ENCODE measurements at regions not wholly inside any gene's neighbourhood (a gene's known extent, or its start where the extent isn't known, plus 50 kb on each side); places are given as distances from the start of the nearest gene placed in this dataset.

DNA sequence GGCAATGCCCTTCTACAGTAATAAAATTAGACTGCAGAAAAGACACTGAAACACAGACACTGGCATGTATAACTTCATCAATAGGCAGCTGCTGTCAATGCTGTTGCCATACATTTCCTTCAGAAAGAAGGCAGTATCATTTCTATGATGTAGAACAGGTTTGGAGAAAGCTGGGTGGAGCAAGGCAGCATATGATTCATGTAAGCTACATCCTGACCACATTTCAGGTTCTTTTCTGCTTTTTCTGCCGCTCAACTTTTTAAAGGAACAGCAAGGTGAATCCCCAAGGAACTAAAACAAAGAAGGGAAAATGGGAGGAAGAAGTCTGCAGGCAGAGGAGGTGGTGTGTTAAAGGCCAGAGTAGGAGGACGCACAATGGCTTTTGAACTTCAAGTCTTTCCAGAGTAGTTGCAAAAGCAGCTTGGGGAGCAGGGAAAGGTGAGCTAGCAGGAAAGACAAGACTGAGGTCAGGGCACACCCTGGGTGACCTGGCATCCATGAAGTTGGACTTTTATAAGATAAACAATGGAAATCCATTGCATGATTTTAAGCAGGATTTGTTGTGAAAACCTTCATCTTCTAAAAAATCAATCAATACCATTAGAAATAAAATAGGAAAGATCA lies 142.1 kb downstream of the MED10 start:
- DNase-seq (ENCODE audit: low read depth): no peak

DNA sequence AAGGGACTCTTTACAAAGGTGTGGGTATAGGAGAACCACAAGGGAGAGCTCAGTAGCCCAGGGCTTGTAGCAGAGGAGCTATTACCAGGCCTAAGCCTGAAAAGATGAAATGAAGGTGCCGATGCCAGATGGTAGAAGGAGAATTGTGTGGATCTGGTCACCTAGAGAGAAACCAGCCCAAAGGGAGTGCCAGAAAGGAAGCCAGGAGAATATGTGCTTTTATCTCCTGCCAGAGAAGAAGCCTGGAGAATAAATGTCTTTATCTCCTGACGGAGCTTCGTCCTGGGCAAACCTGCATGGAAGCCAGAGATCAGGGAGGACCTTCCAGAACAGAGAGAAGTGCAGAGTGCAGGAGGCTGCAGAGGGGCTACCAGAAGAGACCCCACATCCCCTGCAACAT lies 142.6 kb downstream of the MED10 start:
- no peak for DNase-seq (ENCODE audit: low read depth)

DNA sequence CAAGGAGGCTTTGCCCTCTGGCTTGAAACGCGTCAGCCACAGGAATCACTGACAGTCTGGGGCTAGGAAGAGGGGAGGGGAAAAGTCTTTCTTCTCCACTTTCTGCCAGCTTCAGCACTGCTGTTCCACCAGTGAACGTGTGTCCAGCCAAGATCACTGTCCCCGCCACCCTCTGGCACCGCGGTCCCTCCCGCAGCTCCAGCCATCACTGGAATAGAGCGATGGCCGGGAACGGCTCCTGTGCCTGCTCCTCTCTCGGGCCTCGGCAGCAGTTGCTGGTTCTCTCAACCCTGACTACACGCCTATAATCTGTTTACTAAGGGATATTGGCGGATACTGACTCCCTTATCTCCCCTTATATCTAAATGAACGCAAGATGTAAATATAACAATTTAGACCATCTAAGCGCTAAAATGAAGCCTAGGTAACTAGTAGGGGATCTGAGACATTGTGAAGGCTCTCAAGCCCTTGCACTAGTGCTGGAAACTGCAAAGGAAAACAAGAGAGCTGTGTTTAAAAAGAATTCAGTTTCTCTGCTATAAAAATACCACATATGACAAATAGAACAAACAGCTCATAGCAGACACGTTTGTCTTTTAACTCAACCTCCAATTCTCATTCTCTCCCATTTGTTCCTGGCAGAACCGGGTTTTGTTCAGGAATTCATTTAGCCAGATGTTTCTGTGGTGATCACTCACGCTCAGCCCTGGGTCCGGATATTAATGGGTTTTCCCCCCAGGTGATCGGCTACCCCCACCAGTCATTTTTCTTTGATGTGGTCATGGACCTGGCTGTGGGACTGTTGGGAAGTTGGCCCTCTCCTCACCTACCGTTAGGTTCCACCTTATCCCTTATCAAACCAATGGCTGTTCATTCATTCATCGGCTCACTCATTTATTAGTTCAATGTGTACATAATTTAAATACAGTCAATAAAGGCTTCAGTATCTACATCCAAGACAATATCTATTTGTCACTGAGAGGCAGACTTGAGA lies 149.8 kb downstream of the MED10 start:
- DNase-seq (ENCODE audit: low read depth): no peak

DNA sequence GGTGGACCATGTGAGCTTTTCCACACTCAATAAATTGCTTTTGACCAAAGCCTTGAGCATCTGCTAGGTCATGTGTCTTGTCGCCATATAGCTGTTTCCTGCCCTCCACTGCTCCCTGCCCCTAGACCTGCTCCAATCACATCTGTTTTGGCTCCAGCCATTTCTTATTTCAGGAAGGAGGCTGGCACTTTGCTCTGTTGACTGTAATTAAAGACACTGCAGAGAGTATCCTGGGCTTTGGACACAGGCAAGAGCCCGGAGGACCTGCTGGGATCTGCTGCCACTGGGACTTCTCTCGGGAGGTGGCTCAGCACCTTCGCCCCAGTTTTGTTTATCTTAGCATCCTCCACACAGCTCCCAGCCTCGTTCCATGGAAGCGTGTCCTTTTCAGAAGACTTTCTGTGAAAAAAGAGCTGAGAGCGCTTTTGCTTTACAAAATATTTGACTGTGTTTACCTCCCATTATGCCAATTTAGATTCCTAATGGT lies 153.2 kb downstream of the MED10 start:
- DNase-seq (ENCODE audit: low read depth): no peak

DNA sequence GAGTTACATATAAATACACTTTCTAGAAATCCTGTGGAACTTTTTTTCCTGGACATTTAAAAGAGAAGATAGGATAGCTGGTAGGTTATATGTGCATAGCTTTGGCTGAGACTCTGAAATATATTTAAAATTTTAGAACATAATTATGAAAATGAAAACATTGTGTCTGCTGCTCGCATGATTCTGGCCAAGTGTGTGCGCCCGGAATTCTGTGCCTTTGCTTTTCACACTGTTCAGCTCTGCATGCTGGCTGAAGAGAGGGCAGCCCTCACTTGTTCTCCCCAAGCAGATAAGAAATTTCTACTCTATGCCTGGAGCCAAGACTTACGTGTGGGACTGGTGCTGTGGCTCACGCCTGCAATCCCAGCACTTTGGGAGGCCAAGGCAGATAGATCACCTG lies 153.9 kb downstream of the MED10 start:
- no peak for DNase-seq (ENCODE audit: low read depth)

DNA sequence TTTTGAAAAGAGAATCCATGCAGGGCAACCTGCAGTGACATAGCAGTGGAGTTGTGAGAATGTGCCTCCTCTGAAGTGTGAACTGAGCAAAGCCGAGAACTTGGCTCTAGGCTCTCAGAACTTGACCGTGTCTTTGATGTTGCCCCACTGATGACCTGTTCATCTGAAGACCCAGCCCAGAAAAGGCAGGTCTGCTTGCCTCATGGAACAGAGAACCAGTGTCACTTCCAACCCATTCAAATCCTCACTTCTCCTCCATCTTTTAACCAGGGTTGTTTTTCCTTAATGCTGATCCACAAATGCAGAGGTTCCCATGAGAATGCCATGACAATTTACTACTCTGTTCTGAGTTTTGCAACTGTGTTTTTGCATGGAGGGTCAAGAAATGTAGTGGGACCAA lies 155.4 kb downstream of the MED10 start:
- DNase-seq (ENCODE audit: low read depth): no peak

DNA sequence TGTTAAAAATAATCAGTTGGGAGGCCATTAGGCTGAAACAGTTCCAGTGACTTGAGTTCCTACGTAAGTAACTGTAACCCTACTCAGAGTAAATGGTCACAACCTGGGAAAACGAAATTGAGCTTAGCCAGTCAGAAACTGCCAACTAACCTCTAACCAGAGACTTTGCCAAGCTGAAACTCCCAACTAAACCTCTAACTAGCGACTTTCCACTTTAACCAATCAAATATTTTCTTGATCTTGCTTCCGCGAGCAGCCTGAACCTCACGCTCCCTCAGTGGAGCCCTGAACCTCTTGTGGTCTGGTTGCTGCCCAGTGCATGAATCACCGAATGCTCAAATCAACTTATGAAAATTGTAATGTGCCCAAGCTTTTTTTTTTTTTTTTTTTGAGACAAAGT lies 156.2 kb downstream of the MED10 start:
- DNase-seq (ENCODE audit: low read depth): no peak

DNA sequence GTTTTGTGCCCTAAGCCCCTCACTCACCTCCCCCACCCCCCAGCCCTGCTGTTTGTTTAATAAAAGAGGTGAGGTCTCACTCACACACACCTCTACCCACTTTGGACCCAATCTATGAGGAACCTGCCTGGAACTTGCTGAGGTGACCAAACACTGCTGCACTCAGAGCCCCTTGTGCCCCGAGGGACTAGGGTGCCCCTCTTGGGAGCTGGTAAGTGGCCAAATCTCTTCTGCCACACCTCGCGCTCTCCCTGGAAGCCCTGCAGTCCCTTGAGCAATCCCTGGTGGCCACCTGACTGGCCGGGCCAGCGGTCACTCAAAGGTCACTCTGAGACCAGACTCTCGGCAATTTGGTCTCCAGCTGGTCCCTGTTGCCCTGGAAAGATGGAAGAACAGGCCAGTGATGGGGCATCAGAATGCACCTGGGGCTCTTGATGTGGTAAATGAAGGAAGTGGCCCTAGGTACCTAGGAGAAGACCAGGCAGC lies 157.2 kb downstream of the MED10 start:
- no peak for DNase-seq (ENCODE audit: low read depth)

DNA sequence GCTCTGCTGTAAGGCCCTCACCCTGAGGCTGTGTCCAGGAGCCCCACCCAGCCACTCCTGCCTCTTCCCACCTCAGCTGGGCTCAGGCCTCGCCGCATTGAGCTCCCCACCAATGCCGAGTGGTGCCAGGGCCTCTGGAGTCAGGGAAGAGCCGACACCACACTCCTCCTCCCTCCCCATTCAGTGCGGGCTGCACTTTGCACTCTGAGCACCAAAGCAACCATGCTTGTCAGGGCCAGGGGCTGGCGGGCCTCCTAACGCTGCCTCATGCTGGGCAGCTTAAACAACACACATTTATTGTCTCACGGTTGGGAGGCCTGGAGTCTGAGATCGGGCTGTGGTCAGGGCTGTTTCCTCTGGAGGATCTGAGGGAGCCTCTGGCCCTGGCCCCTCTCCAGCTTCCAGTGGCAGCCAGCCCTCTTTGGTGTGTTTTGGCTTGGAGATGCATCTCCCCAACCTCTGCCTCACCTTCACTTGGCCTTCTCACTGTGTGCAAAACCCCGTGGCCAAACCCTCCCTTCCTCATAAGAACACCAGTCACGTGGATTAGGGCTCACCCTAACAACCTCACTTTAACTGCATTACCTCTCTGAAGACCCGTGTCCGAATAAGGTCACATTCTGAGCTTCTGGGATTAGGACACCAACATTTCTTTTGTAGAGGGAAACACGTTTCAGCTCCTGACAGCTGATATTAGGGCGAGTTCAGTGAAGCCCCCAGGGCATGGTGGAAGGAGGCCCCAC lies 157.8 kb downstream of the MED10 start:
- no peak for DNase-seq (ENCODE audit: low read depth)

DNA sequence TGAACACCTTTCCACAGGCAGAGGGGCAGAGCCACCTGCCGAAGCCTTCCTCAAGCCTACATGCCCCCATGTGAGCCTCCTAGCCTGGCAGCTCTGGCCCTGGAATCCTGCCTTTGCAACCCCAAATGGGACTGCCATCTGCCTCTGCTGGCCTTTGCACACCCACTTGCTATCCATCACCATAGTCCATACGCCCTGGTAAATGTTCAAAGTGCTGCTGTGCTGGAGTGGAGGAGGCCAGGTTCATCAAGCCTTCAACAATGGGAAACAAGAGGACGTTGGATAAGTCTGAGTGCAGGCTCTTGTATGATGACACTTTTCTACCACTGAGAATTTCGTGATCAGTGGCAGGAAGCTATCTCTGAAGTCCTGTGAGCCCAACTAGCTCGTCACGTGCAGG lies 159.8 kb downstream of the MED10 start:
- DNase-seq (ENCODE audit: low read depth): no peak

DNA sequence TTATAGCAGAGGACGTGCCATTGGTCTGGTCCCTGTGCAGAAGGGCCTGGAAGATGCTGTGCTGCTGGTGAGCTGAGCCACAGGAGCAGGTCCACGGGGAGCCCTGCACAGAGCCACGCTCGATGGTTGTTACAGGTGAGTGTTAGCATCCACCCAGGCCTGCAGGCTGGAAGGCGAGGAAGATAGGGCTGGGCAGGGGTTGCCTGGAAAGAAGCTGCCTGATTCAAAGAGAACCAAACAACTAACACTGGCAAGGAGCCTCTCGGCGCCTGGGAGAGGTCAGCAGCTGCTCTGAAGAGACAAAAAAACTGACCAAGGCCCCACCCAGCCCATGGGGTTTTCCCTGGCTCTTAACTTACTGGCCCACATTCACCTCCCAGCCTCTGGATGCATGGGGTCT lies 160.2 kb downstream of the MED10 start:
- DNase-seq (ENCODE audit: low read depth): no peak

DNA sequence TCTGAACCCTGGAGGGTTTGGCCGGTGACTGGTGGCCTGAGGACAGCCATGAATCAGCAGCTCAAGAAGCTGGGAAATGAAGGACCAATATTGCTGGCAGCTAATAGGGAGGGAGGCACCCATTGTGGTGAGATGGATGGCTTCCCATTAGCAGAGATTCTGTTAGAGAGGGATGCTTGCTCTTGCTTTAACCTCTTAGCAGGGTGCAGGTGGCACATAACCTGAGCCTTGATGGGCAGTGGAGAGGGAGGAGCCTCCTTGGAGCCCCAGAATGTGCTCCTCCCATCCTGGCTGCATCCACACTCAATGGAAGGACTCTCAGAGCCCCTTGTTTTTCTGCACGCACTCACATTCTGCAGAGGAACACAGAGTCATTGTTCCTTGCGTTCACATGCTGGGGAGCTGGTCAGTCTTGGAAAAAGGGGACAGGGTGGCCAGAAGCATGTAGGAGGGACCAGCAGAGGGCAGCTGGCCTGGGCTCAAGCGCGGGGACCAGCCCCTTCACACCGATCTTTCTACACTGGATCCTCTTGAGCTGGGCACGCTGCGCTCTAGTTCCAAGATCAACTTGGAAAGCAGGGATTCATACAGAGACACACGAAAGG lies 161.8 kb downstream of the MED10 start:
- no peak for DNase-seq (ENCODE audit: low read depth)

DNA sequence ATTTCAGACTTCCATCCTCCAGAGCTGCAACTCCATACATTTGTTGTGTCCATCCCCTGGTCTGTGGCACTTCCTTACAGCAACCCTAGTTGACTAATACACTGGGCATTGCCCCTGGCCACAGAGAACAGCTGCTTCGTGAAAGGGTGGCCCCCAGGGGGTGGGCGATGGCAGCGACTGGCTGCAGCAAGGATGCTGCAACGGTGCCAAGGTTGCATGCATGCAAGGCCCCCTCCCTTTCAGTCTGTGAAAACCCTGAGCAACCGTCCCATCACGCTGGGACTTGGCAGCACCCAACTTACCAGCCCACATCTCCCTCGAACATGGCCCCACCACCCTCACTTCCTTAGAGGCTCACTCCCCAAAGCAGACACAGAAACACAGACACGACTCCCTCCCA lies 162.5 kb downstream of the MED10 start:
- no peak for DNase-seq (ENCODE audit: low read depth)

DNA sequence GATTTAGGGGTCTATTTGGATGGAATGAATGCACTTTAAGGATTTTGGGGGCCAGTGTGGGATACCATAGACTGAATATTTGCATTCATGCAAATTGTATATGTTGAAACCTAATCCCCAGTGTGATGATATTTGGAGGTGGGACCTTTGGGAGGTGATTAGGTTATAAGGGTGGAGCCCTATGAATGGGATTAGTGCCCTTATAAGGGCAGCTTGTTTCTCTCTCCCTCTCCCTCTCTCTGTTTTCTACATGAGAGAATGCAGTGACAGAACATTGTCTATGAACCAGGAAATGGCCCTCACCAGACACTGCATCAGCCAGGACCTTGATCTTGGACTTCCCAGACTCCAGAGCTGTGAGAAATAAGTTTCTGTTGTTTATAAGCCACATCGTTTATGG lies 166.1 kb downstream of the MED10 start:
- DNase-seq (ENCODE audit: low read depth): no peak

DNA sequence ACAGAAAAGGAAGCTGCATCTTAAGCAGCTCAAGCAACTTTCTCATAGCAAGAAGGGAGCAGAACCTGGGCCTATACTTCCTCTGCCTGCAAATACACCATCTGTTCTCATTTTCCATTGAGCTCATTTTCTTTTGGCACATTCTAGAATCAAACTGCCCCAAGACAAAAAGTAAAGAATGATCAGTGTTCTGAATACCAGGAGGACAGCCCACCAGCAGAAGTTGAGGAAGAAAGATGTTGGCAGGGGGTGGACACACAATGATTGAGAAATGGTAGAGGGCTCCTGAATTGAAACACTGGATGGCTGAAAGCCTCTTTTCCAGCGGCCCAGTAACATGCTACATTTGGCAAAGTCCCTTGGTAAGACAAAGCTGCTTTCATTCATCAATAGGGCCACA lies 171.8 kb downstream of the MED10 start:
- DNase-seq (ENCODE audit: low read depth): no peak

DNA sequence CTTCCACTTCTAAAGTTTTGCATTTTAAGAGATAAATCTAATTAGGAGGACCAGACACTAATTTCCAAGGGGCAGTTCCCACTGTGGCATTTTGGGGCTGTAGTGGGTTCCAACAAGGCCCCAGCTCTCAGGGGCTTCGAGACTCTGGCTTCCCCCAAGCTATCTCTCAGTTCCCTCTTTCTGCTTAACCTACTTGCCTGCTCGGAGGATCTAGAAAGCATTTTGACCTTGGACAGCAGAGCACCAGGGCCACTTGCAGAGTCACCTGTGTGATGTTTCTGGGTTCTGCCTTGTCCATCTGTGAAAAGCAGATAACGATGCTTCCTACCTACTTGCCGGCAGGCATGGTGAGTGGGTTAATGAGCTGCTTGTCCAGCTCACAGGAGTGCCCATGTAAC lies 175.4 kb downstream of the MED10 start:
- DNase-seq (ENCODE audit: low read depth): no peak

DNA sequence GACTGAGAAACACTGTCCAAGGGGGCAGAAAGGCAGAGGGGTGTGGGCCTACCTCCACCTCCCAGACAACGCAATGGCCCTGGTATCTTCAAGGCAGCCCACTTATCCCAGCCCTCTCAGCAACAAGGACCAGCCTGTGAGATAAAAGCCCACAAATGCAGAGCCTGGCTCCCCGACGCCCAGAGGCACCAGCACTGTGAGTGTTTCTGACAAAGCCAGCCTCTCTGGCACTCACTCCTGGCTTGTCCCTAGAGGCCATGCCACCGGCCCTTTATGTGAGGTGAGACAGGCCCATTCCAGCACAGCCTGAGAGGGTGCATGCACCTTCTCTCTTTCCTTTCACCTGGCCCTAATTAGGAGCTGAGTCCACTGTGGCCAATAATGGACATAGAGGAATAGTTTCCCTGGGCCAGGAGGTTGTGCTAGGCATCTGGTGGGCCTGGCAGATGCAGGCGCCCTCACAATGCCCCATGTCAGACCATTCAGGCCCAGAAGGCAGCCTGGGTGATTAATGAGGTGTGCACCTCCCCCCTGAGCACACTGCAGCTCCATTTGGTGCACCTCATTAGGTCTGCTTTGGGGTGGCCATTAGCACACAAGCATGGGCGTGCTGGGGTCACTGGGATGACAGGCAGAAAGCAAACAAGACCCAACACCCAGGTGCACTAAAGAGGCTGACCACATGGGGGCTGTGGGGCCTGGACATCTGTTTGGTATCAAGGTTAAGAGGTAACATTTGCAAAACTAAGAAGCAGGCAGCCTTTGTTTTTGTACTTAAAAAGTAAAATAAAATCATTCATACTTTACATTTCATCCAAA lies 176.0 kb downstream of the MED10 start:
- no peak for DNase-seq (ENCODE audit: low read depth)

DNA sequence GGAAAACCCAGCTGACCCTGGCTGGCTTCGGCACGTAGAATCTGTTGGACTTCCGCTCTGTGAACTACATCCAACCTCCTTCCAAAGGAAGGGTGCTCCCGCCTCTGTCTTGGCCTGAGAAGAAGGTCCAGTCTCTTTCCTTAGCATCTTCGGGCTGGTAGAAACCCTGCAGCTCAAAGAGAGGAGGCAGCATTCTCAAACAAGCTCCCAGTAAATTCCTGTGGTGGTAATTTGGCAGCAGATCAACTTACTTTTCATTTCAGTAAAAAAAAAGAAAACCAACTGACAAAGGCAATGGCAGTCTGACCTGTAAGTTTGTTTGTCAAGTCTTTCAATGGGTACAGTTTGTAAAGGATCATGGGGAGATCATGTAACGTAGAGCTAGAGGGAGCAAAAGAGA lies 176.7 kb downstream of the MED10 start:
- DNase-seq (ENCODE audit: low read depth): no peak

DNA sequence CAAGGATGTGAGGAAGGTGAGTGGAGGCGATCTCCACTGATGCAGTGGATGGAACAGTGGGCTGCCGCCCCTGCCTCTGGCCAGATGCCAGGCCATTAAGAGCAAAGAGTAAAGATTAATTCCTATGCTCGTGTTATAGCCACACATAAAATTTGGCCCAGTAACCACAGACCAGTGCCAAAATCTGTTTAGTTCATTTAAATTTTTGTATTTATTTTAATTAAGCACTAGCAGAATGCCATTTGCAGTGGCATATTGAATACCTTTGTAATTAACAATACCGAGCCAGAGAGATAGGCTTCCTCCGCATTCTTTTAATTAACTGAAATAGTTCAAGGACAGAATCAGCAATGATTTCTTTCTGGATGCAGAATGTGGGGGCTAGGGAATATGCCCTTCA lies 179.8 kb downstream of the MED10 start:
- DNase-seq (ENCODE audit: low read depth): no peak

DNA sequence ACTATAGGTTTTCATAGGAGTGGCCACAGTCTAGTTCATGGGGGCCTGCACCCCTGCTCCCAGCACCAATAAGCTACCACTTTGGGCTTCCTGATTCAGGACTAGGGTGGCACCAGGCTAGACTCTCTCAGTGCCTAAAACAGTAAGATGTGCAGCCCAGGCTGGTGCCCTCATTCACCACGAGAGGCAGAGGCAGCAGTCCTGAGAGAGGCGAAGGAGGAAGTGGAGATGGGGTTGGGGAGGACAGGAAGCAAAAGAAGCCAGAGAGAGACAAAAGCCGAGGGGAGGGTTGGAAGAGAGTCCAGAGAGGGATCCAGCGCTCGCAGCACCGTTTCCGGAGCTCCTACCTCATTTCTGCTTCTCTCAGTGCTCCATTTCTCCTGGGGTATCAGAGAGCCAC lies 180.9 kb downstream of the MED10 start:
- no peak for DNase-seq (ENCODE audit: low read depth)
